Liver (tissue), 7 donors: ENCODE measurements at regions not wholly inside any gene's neighbourhood (a gene's known extent, or its start where the extent isn't known, plus 50 kb on each side); places are given as distances from the start of the nearest gene placed in this dataset.

Source experiments
- DNase-seq: peaks from one replicate; pipeline ENCODE4 v3.0.0-alpha.2; 2017; ENCODE audit warnings: low spot score
- H3K27ac ChIP-seq, 2 donors: one replicate each; pipeline ENCODE4 v1.7.0; 2013; ENCODE audit warnings: inconsistent platforms in 2 of 2, low read length in 2 of 2, control low read depth in 1 of 2, low read depth in 1 of 2, mild to moderate bottlenecking in 1 of 2
- H3K27me3 ChIP-seq, 4 donors: one replicate each; pipeline versions ENCODE4 v1.6.1 to v1.7.0; 2013; ENCODE audit warnings: low read length in 3 of 4, inconsistent platforms in 1 of 4, mild to moderate bottlenecking in 1 of 4, moderate library complexity in 1 of 4; ENCODE audit not compliant: control insufficient read depth in 4 of 4, insufficient read depth in 4 of 4
- H3K36me3 ChIP-seq, 4 donors: one replicate each; pipeline versions ENCODE4 v1.6.1 to v1.7.0; 2013; ENCODE audit warnings: low read length in 3 of 4, mild to moderate bottlenecking in 3 of 4, low read depth in 1 of 4, moderate library complexity in 1 of 4; ENCODE audit not compliant: control insufficient read depth in 4 of 4, insufficient read depth in 3 of 4
- H3K4me1 ChIP-seq, 4 donors: one replicate each; pipeline versions ENCODE4 v1.6.1 to v1.7.0; 2013; ENCODE audit warnings: low read length in 3 of 4, mild to moderate bottlenecking in 3 of 4, moderate library complexity in 1 of 4; ENCODE audit not compliant: control insufficient read depth in 4 of 4, insufficient read depth in 4 of 4
- H3K4me3 ChIP-seq, 3 donors: one replicate each; pipeline versions ENCODE4 v1.6.1 to v1.7.0; 2013; ENCODE audit warnings: low read length in 3 of 3, control low read depth in 1 of 3, low read depth in 1 of 3, mild to moderate bottlenecking in 1 of 3
- H3K9ac ChIP-seq, 2 donors: one replicate each; pipeline ENCODE4 v1.7.0; 2013; ENCODE audit warnings: low read length in 2 of 2, mild to moderate bottlenecking in 2 of 2, moderate library complexity in 2 of 2, control low read depth in 1 of 2, low read depth in 1 of 2
- H3K9me3 ChIP-seq, 4 donors: one replicate each; pipeline versions ENCODE4 v1.6.1 to v1.7.0; 2013; ENCODE audit warnings: low read length in 3 of 4; ENCODE audit not compliant: control insufficient read depth in 4 of 4
- EGR1 ChIP-seq, 2 donors: IDR thresholded peaks; 2 replicates each; pipeline ENCODE4 v1.6.1; 2016 to 2018; ENCODE audit warnings: antibody characterized with exemption in 2 of 2, low read depth in 2 of 2
- FOXA1 ChIP-seq: IDR thresholded peaks from 2 replicates; pipeline ENCODE4 v1.6.1; 2016; ENCODE audit warnings: antibody characterized with exemption
- FOXA2 ChIP-seq: IDR thresholded peaks from 2 replicates; pipeline ENCODE4 v1.6.1; 2016; ENCODE audit warnings: antibody characterized with exemption
- GABPA ChIP-seq, 2 donors: IDR thresholded peaks in 1 of 2; conservative IDR thresholded peaks in 1 of 2; 2 replicates each; pipeline ENCODE4 v1.6.1; 2016; ENCODE audit warnings: antibody characterized with exemption in 2 of 2, mild to moderate bottlenecking in 1 of 2, moderate library complexity in 1 of 2
- HNF4A ChIP-seq, 2 donors: conservative IDR thresholded peaks; 2 replicates each; pipeline ENCODE4 v1.6.1; 2016; ENCODE audit warnings: antibody characterized with exemption in 2 of 2, mild to moderate bottlenecking in 2 of 2
- HNF4G ChIP-seq: IDR thresholded peaks from 2 replicates; pipeline ENCODE4 v1.6.1; 2016; ENCODE audit warnings: antibody characterized with exemption
- JUND ChIP-seq, 2 donors: IDR thresholded peaks; 2 replicates each; pipeline ENCODE4 v1.6.1; 2016; ENCODE audit warnings: antibody characterized with exemption in 2 of 2
- NR2F2 ChIP-seq: IDR thresholded peaks from 2 replicates; pipeline ENCODE4 v1.6.1; 2016; ENCODE audit warnings: antibody characterized with exemption
- RAD21 ChIP-seq, 2 donors: IDR thresholded peaks; 2 replicates each; pipeline ENCODE4 v1.6.1; 2016; ENCODE audit warnings: antibody characterized with exemption in 2 of 2, mild to moderate bottlenecking in 2 of 2
- RXRA ChIP-seq, 2 donors: IDR thresholded peaks; 2 replicates each; pipeline ENCODE4 v1.6.1; 2017 to 2018; ENCODE audit warnings: antibody characterized with exemption in 2 of 2, mild to moderate bottlenecking in 1 of 2
- SP1 ChIP-seq: IDR thresholded peaks from 2 replicates; pipeline ENCODE4 v1.6.1; 2018; ENCODE audit warnings: antibody characterized with exemption, mild to moderate bottlenecking
- TAF1 ChIP-seq: conservative IDR thresholded peaks from 2 replicates; pipeline ENCODE4 v1.6.1; 2016; ENCODE audit warnings: antibody characterized with exemption, mild to moderate bottlenecking
- YY1 ChIP-seq: IDR thresholded peaks from 2 replicates; pipeline ENCODE4 v1.6.1; 2016; ENCODE audit warnings: antibody characterized with exemption, mild to moderate bottlenecking
- WGBS: extraction: QIAGEN DNeasy Blood & Tissue Kit; methylation state at CpG from one replicate; pipeline ENCODE4 v1.1.7; 2013; 5-methylcytosine and 5-hydroxymethylcytosine counted together
- TF ChIP-seq, protein P1 (sequence below): IDR thresholded peaks from 2 replicates; pipeline ENCODE4 v1.6.1; 2016; ENCODE audit warnings: antibody characterized with exemption
- TF ChIP-seq, protein P2 (sequence below): IDR thresholded peaks from 2 replicates; pipeline ENCODE4 v1.6.1; 2016; ENCODE audit warnings: antibody characterized with exemption, mild to moderate bottlenecking
- TF ChIP-seq, protein P3 (sequence below): IDR thresholded peaks from 2 replicates; pipeline ENCODE4 v1.6.1; 2016; ENCODE audit warnings: antibody characterized with exemption
- TF ChIP-seq, protein P4 (sequence below): IDR thresholded peaks from 2 replicates; pipeline ENCODE4 v1.6.1; 2016; ENCODE audit warnings: antibody characterized with exemption
- donor health status: healthy.
- donor health status: healthy.
- donor health status: healthy.
- donor health status: healthy.

DNA sequence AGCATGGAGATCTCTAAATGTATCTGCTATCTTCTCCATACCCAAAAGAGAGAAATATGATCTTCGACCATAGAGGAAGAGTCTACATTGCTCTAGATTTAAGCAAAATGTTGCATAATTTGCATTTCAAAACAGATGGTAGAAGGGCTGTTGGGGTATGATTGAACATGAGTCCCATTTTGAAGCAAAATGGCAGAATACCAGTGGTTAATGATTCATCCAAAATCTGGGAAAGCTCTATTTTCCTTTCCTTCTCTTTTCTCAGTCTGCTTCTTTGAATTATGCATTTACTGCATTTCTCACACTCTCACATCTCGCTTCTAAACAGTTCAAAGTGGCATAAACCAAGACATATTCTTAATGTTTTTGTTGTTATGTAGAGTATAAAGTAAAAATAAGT is 178.5 kb downstream of the MACC1 start:
- no peaks in the 10 kb centered on the region for H3K27me3 ChIP-seq
- WGBS: 69% methylated on average over 2 of the region's 2 CpGs
- no peaks in the 10 kb centered on the region for H3K36me3 ChIP-seq
- TF ChIP-seq RAD21 (IDR thresholded peaks at IDR 0.05) (no peak), FOXA2 (no peak), JUND (IDR thresholded peaks at IDR 0.05) (no peak), GABPA (IDR thresholded peaks at IDR 0.05 in 1 of 2, conservative IDR thresholded peaks at IDR 0.05 in 1 of 2) (no peak), FOXA1 (no peak), YY1 (no peak), NR2F2 (no peak), HNF4A (conservative IDR thresholded peaks at IDR 0.05) (no peak), SP1 (no peak), RXRA (IDR thresholded peaks at IDR 0.05) (no peak), TAF1 (no peak), EGR1 (IDR thresholded peaks at IDR 0.05; ENCODE audit: low read depth in 2 of 2) (no peak)
- TF ChIP-seq, protein P1, sequence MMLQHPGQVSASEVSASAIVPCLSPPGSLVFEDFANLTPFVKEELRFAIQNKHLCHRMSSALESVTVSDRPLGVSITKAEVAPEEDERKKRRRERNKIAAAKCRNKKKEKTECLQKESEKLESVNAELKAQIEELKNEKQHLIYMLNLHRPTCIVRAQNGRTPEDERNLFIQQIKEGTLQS: no peak
- TF ChIP-seq, protein P2, sequence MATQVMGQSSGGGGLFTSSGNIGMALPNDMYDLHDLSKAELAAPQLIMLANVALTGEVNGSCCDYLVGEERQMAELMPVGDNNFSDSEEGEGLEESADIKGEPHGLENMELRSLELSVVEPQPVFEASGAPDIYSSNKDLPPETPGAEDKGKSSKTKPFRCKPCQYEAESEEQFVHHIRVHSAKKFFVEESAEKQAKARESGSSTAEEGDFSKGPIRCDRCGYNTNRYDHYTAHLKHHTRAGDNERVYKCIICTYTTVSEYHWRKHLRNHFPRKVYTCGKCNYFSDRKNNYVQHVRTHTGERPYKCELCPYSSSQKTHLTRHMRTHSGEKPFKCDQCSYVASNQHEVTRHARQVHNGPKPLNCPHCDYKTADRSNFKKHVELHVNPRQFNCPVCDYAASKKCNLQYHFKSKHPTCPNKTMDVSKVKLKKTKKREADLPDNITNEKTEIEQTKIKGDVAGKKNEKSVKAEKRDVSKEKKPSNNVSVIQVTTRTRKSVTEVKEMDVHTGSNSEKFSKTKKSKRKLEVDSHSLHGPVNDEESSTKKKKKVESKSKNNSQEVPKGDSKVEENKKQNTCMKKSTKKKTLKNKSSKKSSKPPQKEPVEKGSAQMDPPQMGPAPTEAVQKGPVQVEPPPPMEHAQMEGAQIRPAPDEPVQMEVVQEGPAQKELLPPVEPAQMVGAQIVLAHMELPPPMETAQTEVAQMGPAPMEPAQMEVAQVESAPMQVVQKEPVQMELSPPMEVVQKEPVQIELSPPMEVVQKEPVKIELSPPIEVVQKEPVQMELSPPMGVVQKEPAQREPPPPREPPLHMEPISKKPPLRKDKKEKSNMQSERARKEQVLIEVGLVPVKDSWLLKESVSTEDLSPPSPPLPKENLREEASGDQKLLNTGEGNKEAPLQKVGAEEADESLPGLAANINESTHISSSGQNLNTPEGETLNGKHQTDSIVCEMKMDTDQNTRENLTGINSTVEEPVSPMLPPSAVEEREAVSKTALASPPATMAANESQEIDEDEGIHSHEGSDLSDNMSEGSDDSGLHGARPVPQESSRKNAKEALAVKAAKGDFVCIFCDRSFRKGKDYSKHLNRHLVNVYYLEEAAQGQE: no peak
- TF ChIP-seq, protein P3, sequence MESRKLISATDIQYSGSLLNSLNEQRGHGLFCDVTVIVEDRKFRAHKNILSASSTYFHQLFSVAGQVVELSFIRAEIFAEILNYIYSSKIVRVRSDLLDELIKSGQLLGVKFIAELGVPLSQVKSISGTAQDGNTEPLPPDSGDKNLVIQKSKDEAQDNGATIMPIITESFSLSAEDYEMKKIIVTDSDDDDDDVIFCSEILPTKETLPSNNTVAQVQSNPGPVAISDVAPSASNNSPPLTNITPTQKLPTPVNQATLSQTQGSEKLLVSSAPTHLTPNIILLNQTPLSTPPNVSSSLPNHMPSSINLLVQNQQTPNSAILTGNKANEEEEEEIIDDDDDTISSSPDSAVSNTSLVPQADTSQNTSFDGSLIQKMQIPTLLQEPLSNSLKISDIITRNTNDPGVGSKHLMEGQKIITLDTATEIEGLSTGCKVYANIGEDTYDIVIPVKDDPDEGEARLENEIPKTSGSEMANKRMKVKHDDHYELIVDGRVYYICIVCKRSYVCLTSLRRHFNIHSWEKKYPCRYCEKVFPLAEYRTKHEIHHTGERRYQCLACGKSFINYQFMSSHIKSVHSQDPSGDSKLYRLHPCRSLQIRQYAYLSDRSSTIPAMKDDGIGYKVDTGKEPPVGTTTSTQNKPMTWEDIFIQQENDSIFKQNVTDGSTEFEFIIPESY: no peak
- TF ChIP-seq, protein P4, sequence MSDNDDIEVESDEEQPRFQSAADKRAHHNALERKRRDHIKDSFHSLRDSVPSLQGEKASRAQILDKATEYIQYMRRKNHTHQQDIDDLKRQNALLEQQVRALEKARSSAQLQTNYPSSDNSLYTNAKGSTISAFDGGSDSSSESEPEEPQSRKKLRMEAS: no peak
- H3K9me3 ChIP-seq: no peaks in the 10 kb centered on the region
- H3K4me3 ChIP-seq: no peak overlapping the region
- no peaks in the 10 kb centered on the region for H3K4me1 ChIP-seq
- H3K27ac ChIP-seq: no peak overlapping the region
- no peak overlapping the region for H3K9ac ChIP-seq
- no peak for DNase-seq

DNA sequence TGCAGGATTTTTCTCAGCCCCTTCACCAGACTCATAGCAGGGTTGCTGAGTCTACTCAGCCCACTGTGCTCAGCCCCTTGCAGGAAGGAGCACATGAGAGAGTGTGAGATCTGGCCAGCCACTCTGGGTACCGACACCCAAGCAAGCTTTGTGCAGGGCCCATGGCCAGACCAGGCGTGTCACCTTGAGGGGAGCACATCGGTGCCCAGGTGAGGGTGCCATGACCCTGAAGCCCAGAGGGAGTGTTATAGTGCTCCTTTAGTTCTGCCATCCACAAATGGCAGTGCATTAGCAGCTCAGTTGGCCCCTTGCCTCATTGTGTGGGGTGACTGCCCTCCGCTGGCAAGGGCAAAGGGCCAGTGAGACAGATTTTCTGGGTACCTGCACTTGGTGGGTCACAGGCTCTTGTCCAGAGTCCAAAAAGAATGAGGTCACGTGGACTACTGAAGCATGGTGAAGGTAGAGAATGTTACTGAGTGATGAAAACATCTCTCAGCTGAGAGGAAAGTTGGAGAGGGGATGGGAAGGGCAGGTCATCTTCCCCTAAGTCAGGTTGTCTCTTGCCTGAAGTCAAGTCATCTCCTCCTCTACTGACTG is 181.8 kb downstream of the MACC1 start:
- H3K4me1 ChIP-seq: no peaks in the 10 kb centered on the region
- no peak for DNase-seq
- H3K9ac ChIP-seq: no peak overlapping the region
- H3K36me3 ChIP-seq: no peaks in the 10 kb centered on the region
- no peaks in the 10 kb centered on the region for H3K27me3 ChIP-seq
- H3K4me3 ChIP-seq: no peak overlapping the region
- no peaks in the 10 kb centered on the region for H3K9me3 ChIP-seq
- 79% methylated on average over 5 of the region's 5 CpGs for WGBS
- H3K27ac ChIP-seq: no peak overlapping the region
- TF ChIP-seq RXRA (IDR thresholded peaks at IDR 0.05) (no peak), HNF4G (no peak), TAF1 (no peak), FOXA1 (no peak), EGR1 (IDR thresholded peaks at IDR 0.05; ENCODE audit: low read depth in 2 of 2) (no peak), GABPA (IDR thresholded peaks at IDR 0.05 in 1 of 2, conservative IDR thresholded peaks at IDR 0.05 in 1 of 2) (no peak), HNF4A (conservative IDR thresholded peaks at IDR 0.05) (no peak), YY1 (no peak), SP1 (no peak)
- TF ChIP-seq, protein P3: no peak
- TF ChIP-seq, protein P4: no peak
